SJCRH30 (cell line): ENCODE measurements at regions not wholly inside any gene's neighbourhood (a gene's known extent, or its start where the extent isn't known, plus 50 kb on each side); places are given as distances from the start of the nearest gene placed in this dataset.
"Not testable (repeated sequence)": the region's sequence is repeated elsewhere in the genome, so short reads cannot be mapped to it uniquely, and the experiment has no call there.

Experiments
- DNase-seq, 2 experiments: peaks; one replicate each; pipeline ENCODE4 v3.0.0-alpha.2; 2015 to 2020
- H3K27ac ChIP-seq: fragments of 250-450 bp; sonication (Bioruptor Pico); 2 replicates; pipeline ENCODE4 v1.5.1; 2020; ENCODE audit warnings: mild to moderate bottlenecking, moderate library complexity
- H3K27me3 ChIP-seq: fragments of 250-450 bp; sonication (Bioruptor Pico); 2 replicates; pipeline ENCODE4 v1.5.1; 2020; ENCODE audit warnings: mild to moderate bottlenecking, moderate library complexity
- H3K36me3 ChIP-seq: fragments of 250-450 bp; sonication (Bioruptor Pico); 2 replicates; pipeline ENCODE4 v1.5.1; 2020; ENCODE audit warnings: mild to moderate bottlenecking, moderate library complexity
- H3K4me1 ChIP-seq: fragments of 250-450 bp; sonication (Bioruptor Pico); 2 replicates; pipeline ENCODE4 v1.5.1; 2020; ENCODE audit warnings: mild to moderate bottlenecking, moderate library complexity
- H3K4me3 ChIP-seq: fragments of 250-450 bp; sonication (Bioruptor Pico); 2 replicates; pipeline ENCODE4 v1.5.1; 2020; ENCODE audit warnings: mild to moderate bottlenecking, moderate library complexity
- H3K9me3 ChIP-seq: fragments of 250-450 bp; sonication (Bioruptor Pico); replicated peaks from 2 replicates; pipeline ENCODE4 v1.5.1; 2020; ENCODE audit warnings: mild to moderate bottlenecking, moderate library complexity

DNA sequence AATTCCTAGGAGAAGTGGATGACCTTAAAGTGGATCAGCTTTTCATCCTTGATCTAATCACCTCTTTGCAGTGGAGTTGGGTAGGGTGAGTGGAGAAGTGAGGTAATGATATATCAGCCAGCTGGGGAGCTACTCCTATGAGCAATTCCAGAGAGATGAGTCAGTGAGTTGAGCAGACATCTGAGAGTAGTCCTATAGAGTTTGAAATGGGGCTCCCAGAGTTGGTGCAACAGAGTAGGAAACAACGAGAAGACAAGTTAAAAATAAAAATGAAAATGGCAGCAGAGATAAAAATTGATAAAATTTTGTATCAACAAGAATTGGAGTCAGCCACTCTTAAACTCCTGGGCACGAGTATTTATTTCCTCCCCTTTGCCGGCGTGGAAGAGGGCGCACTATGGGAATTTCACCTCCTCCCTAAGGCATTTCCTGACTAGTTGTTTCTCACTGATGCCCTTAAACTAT is 150.8 kb upstream of the DPH6 start:
- H3K4me1 ChIP-seq = peaks cover 21% of the 10 kb centered on the region
- H3K36me3 ChIP-seq = no peaks in the 10 kb centered on the region
- peak overlapping the region; percentile 6 for H3K27ac ChIP-seq
- no peaks in the 10 kb centered on the region for H3K27me3 ChIP-seq
- H3K9me3 ChIP-seq = no peaks in the 10 kb centered on the region
- peak; percentile 45 to 71 for DNase-seq
- peak overlapping the region; percentile 36 for H3K4me3 ChIP-seq

DNA sequence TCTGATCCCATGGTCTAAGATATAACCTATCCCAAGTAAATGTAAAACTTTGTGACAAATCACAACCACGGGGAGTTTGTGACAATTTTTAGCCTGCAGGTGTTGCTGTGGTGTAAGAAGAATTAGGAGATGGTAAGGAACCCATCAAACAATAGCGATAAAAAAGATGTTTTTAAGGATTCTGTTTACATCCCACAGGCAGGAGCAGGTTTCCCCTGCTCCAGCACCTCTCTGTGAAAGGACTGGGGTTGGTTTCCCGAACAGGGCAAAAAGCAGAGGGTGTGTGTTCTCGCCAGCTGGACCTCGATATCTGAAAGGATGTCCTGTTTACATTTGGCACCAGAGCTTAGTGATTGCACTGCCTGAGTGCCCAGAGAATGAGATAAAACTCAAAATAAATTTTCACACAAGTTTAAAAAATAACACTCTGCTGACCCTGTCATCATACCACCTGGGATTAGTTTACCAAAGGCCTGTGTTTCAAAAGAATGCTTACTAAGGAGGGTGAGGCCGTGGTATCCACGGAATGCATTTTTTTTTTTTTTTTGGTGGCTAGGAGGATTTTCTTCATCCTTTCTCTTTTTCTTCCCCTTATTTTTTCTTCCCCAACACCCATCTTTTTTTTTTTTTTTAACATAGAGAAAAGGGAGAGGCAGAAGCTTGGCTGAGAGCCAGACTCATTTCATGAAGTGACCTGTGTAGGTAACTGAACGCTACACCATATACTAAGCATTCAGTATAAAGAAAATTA is 151.8 kb upstream of the DPH6 start:
- DNase-seq = peak; percentile 27 to 40
- H3K4me1 ChIP-seq = peaks cover 21% of the 10 kb centered on the region
- no peaks in the 10 kb centered on the region for H3K36me3 ChIP-seq
- H3K27me3 ChIP-seq = no peaks in the 10 kb centered on the region
- H3K9me3 ChIP-seq = no peaks in the 10 kb centered on the region
- peak overlapping the region; percentile 6; the same call in 1 of the 2 replicates for H3K27ac ChIP-seq
- peak overlapping the region; percentile 36 for H3K4me3 ChIP-seq

DNA sequence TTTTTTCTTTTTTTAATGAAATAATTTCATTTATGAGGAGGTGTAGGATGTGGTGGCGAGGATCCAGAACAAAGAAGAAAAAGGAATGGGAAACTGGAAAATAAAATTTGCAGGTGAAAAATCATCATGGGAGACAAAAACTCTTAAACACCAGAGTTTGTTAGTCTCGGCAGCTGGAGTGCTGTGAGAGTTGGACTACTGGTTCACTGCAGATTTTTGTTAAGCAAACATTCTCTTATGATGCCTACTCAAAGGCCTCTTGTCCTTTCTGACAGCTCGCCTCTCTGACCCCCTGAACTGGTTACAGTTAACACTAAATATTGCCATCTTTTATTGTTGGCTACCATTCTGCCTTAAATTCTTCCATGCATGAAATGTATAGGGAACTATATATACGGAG is 152.4 kb upstream of the DPH6 start:
- H3K4me1 ChIP-seq = peaks cover 24% of the 10 kb centered on the region
- no peaks in the 10 kb centered on the region for H3K36me3 ChIP-seq
- no peak overlapping the region for H3K27ac ChIP-seq
- no peak for DNase-seq
- H3K4me3 ChIP-seq = no peak overlapping the region
- H3K9me3 ChIP-seq = no peaks in the 10 kb centered on the region
- H3K27me3 ChIP-seq = no peaks in the 10 kb centered on the region

- no peak for DNase-seq
- no peaks in the 10 kb centered on the region for H3K27me3 ChIP-seq
- no peak overlapping the region for H3K27ac ChIP-seq
- no peaks in the 10 kb centered on the region for H3K9me3 ChIP-seq
- H3K4me1 ChIP-seq = peaks cover 31% of the 10 kb centered on the region
- no peaks in the 10 kb centered on the region for H3K36me3 ChIP-seq
- no peak overlapping the region for H3K4me3 ChIP-seq
Measured at GRCh38 chr15:35698966-35699575, 153.1 kb upstream of the DPH6 start.

DNA sequence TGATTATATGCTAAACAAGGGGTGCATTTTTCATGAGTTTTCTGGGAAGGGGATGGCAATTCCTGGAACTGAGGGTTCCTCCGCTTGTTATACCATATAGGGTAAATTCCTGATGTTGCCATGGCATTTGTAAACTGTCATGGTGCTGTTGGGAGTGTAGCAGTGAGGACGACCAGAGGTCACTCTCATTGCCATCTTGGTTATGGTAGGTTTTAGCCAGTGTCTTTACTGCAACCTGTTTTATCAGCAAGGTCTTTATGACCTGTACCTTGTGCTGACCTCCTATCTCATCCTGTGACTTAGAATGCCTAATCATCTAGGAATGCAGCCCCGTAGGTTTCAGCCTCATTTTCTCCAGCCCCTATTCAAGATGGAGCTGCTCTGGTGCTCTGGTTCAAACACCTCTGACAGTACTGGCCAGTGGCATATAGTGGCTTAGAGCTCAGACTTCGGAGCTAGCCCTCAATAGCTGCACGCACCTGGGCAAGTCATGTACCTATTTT is 154.2 kb upstream of the DPH6 start:
- H3K4me3 ChIP-seq, H3K9me3 ChIP-seq, H3K27me3 ChIP-seq, H3K36me3 ChIP-seq, H3K27ac ChIP-seq, DNase-seq: not testable (repeated sequence)
- peaks cover 42% of the 10 kb centered on the region for H3K4me1 ChIP-seq

- Histone ChIP-seq H3K4me1 (peaks cover 45% of the 10 kb centered on the region), H3K4me3 (no peak overlapping the region), H3K27me3 (no peaks in the 10 kb centered on the region), H3K27ac (no peak overlapping the region), H3K9me3 (no peaks in the 10 kb centered on the region), H3K36me3 (no peaks in the 10 kb centered on the region)
- DNase-seq = no peak
Measured at GRCh38 chr15:35701402-35702046, 155.6 kb upstream of the DPH6 start.

- Histone ChIP-seq H3K27ac (no peak overlapping the region), H3K4me1 (peaks cover 44% of the 10 kb centered on the region), H3K36me3 (no peaks in the 10 kb centered on the region), H3K4me3 (no peak overlapping the region), H3K9me3 (no peaks in the 10 kb centered on the region), H3K27me3 (no peaks in the 10 kb centered on the region)
- no peak for DNase-seq
Measured at GRCh38 chr15:35702946-35703495, 157.1 kb upstream of the DPH6 start.

- H3K27ac ChIP-seq = peak overlapping the region; percentile 97
- H3K4me1 ChIP-seq = peaks cover 38% of the 10 kb centered on the region
- no peaks in the 10 kb centered on the region for H3K9me3 ChIP-seq
- peak; percentile 46 to 70 for DNase-seq
- no peaks in the 10 kb centered on the region for H3K27me3 ChIP-seq
- H3K36me3 ChIP-seq = no peaks in the 10 kb centered on the region
- H3K4me3 ChIP-seq = peak overlapping the region; percentile 27; the same call in 1 of the 2 replicates
Measured at GRCh38 chr15:35705030-35705883, 159.3 kb upstream of the DPH6 start.

DNA sequence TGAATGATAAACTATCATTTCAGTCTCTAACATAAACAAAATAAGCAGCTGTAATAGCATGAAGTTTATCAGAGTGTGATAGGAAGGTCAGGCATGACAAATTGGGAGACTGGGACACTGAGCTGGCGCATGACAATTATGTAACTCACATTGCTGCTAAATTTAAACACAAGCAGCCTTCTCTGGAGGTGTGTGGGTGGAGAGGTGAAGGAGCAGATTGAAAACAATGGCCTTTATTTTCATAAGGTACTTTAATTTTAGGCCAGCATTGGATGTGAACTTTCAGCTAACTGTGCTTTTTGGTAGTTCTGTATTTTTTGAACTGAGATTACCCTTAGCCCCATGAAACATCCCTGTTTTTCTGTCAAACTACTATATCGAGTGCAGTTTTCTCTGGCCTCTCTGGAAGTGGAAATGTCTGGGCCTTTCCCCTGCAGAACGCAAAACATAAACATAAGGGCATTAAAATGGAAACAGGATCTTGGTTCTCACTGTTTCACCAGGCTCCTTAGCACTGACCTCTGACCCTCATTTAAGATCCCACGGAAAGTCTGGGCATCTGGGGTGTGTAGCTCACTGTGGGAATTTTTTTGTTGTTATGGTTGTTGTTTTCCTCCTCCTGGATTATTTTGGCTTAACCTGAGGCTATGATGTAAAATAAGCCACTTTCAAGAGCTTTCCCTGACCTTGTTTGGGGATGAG is 160.1 kb upstream of the DPH6 start:
- peak overlapping the region; percentile 97 for H3K27ac ChIP-seq

GRCh38 chr15:35712956-35713355 is 167.0 kb upstream of the DPH6 start:
- Histone ChIP-seq H3K4me3 (no peak overlapping the region), H3K27me3 (no peaks in the 10 kb centered on the region), H3K36me3 (no peaks in the 10 kb centered on the region), H3K27ac (no peak overlapping the region), H3K9me3 (no peaks in the 10 kb centered on the region; the same call in 1 of the 2 replicates), H3K4me1 (0 out of 2 replicates have a peak, but pooled peaks cover 2% of the 10 kb centered on the region)
- no peak for DNase-seq

More for the DNA sequence above, 160.1 kb upstream of the DPH6 start:
- H3K36me3 ChIP-seq = no peaks in the 10 kb centered on the region
- H3K27me3 ChIP-seq = no peaks in the 10 kb centered on the region
- DNase-seq = peak; percentile 73 to 85
- peak overlapping the region; percentile 27 for H3K4me3 ChIP-seq
- peaks cover 38% of the 10 kb centered on the region for H3K4me1 ChIP-seq
- no peaks in the 10 kb centered on the region for H3K9me3 ChIP-seq

GRCh38 chr15:35713733-35714132 is 167.8 kb upstream of the DPH6 start:
- 0 out of 2 replicates have a peak, but pooled peaks cover 2% of the 10 kb centered on the region for H3K4me1 ChIP-seq
- no peaks in the 10 kb centered on the region for H3K36me3 ChIP-seq
- no peak overlapping the region for H3K4me3 ChIP-seq
- no peak overlapping the region for H3K27ac ChIP-seq
- peak in 1 of 2 experiments; percentile 27 for DNase-seq
- H3K27me3 ChIP-seq = no peaks in the 10 kb centered on the region
- H3K9me3 ChIP-seq = no peaks in the 10 kb centered on the region; the same call in 1 of the 2 replicates

- Histone ChIP-seq H3K27ac (no peak overlapping the region), H3K36me3 (no peaks in the 10 kb centered on the region), H3K9me3 (no peaks in the 10 kb centered on the region; the same call in 1 of the 2 replicates), H3K4me1 (peaks cover 9% of the 10 kb centered on the region), H3K27me3 (no peaks in the 10 kb centered on the region), H3K4me3 (no peak overlapping the region)
- no peak for DNase-seq
Measured at GRCh38 chr15:35717721-35718120, 171.8 kb upstream of the DPH6 start.

DNA sequence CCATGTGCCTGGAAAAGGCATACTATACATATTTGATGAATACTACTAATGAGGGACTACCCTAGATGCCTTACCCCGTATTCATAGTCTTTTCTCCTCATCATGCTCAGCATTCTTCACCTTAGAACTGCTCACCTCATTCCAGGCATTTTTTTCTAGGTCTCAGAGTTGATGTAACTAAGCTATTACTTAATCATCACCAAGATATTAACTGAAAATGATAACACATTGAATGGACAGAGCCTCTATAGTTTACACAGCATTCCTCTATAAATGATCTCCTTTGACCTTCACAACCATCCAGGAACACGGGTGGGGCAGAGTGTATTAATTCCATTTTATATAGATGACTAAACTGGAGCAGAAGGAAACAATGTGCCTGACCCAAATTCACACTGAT is 174.1 kb upstream of the DPH6 start:
- no peak overlapping the region for H3K27ac ChIP-seq
- peaks cover 13% of the 10 kb centered on the region for H3K4me1 ChIP-seq
- no peaks in the 10 kb centered on the region; the same call in 1 of the 2 replicates for H3K9me3 ChIP-seq
- H3K27me3 ChIP-seq = no peaks in the 10 kb centered on the region
- no peak overlapping the region for H3K4me3 ChIP-seq
- no peak for DNase-seq
- H3K36me3 ChIP-seq = no peaks in the 10 kb centered on the region
